Panc1 (cell line): ENCODE measurements at regions not wholly inside any gene's neighbourhood (a gene's known extent, or its start where the extent isn't known, plus 50 kb on each side); places are given as distances from the start of the nearest gene placed in this dataset.

Experiments
- ATAC-seq: fragments of 200-7000 bp; cut with Tn5 transposase; 2 replicates; pipeline ENCODE4 v1.9.1; 2020; ENCODE audit warnings: mild to moderate bottlenecking, moderate library complexity
- BruUV-seq: library from RNA; stranded (reverse); fragments of 400-500 nt; replicated peaks from 2 replicates; lab custom pipeline; 2021; lab: Mats Ljungman, UMichigan
- CTCF ChIA-PET: fragments of 300-600 bp; sonication (Branson Sonifier 250); formaldehyde crosslinking; loops from one replicate; lab custom pipeline; 2022; ENCODE audit warnings: antibody characterized with exemption; lab: Charles Lee
- POLR2A ChIA-PET: fragments of 300-600 bp; sonication (Branson Sonifier 250); formaldehyde crosslinking; loops from one replicate; lab custom pipeline; 2022; ENCODE audit warnings: antibody characterized with exemption; lab: Charles Lee
- DNase-seq: peaks from one replicate; pipeline ENCODE4 v3.0.0-alpha.2; 2010; ENCODE audit warnings: low read depth, low spot score
- H3K27ac ChIP-seq: 2 replicates; pipeline ENCODE4 v1.5.1; 2011; ENCODE audit warnings: mild to moderate bottlenecking, low read length, inconsistent platforms
- H3K27me3 ChIP-seq: fragments of 200-500 bp; sonication (Bioruptor generic); 2 replicates; pipeline ENCODE4 v1.6.0; 2014; ENCODE audit warnings: low read length, inconsistent platforms; ENCODE audit not compliant: control insufficient read depth, insufficient read depth
- H3K36me3 ChIP-seq: fragments of 200-500 bp; sonication (Bioruptor generic); 2 replicates; pipeline ENCODE4 v1.5.1; 2014; ENCODE audit warnings: inconsistent platforms, mild to moderate bottlenecking, low read length, moderate library complexity; ENCODE audit not compliant: control insufficient read depth, insufficient read depth
- H3K4me1 ChIP-seq: 2 replicates; pipeline ENCODE4 v1.5.1; 2011; ENCODE audit warnings: inconsistent platforms, mild to moderate bottlenecking, low read length, moderate library complexity; ENCODE audit not compliant: control insufficient read depth, insufficient read depth
- H3K4me3 ChIP-seq, 2 experiments: 2 replicates each; pipeline ENCODE4 v1.5.1; 2011 to 2012; ENCODE audit warnings: low read depth in 2 of 2, low read length in 2 of 2, mild to moderate bottlenecking in 2 of 2, inconsistent platforms in 1 of 2, moderate library complexity in 1 of 2
- H3K9me3 ChIP-seq: fragments of 200-500 bp; sonication (Bioruptor generic); 2 replicates; pipeline ENCODE4 v1.5.1; 2014; ENCODE audit warnings: low read depth, mild to moderate bottlenecking, inconsistent platforms, low read length, moderate library complexity; ENCODE audit not compliant: control insufficient read depth, insufficient read depth
- CTCF ChIP-seq: fragments of 450-650 bp; IDR thresholded peaks from 2 replicates; pipeline ENCODE4 v1.5.1; 2017; ENCODE audit warnings: mild to moderate bottlenecking
- POLR2AphosphoS5 ChIP-seq: IDR thresholded peaks from 2 replicates; pipeline ENCODE4 v1.6.1; 2012; ENCODE audit warnings: mild to moderate bottlenecking, low read depth, low read length, moderate library complexity
- REST ChIP-seq, 2 experiments: IDR thresholded peaks; 2 replicates each; pipeline ENCODE4 v1.6.1; 2011 to 2012; ENCODE audit warnings: low read depth in 2 of 2, control low read depth in 1 of 2, low read length in 1 of 2, mild to moderate bottlenecking in 1 of 2, moderate library complexity in 1 of 2; ENCODE audit not compliant: insufficient read depth in 1 of 2
- SIN3A ChIP-seq: IDR thresholded peaks from 2 replicates; pipeline ENCODE4 v1.6.1; 2012; ENCODE audit warnings: low read depth, mild to moderate bottlenecking, low read length, moderate library complexity, borderline replicate concordance; ENCODE audit not compliant: insufficient read depth
- TCF7L2 ChIP-seq: IDR thresholded peaks from 2 replicates; pipeline ENCODE4 v1.6.1; 2011; ENCODE audit warnings: mild to moderate bottlenecking, low read depth, low read length, inconsistent platforms
- in situ Hi-C: cut with HindIII; loops from 2 replicates; pipeline ENCODE4 v1.10.0; 2016; ENCODE audit warnings: low sequenced_read_pairs, low pct_unique_long_range_greater_than_20kb
- intact Hi-C: fragments of 100-400 bp; cut with micrococcal nuclease; formaldehyde crosslinking; loops from one replicate; pipeline ENCODE4 v1.10.0; 2022; ENCODE audit not compliant: unreplicated experiment

GRCh38 chr13:99808786-99809185, 162.8 kb downstream of the ZIC5 start:
- no peak for TF ChIP-seq CTCF
- TF ChIP-seq TCF7L2 = no peak
- TF ChIP-seq POLR2AphosphoS5 = no peak
- TF ChIP-seq REST (IDR thresholded peaks at IDR 0.05; ENCODE audit: insufficient read depth in 1 of 2, low read depth in 2 of 2, low read length in 1 of 2) = no peak
- TF ChIP-seq SIN3A = no peak
- in situ Hi-C loops = no loop called here
- no peak overlapping the region for H3K27ac ChIP-seq
- H3K4me1 ChIP-seq = no peaks in the 10 kb centered on the region
- no peak overlapping the region for H3K4me3 ChIP-seq
- no peaks in the 10 kb centered on the region for H3K27me3 ChIP-seq
- intact Hi-C loops = no loop called here
- ATAC-seq (no peak), DNase-seq (no peak)
- no TSS peak for BruUV-seq
- POLR2A ChIA-PET = no interaction called here
- CTCF ChIA-PET = no interaction called here
- no peaks in the 10 kb centered on the region for H3K36me3 ChIP-seq
- H3K9me3 ChIP-seq = no peaks in the 10 kb centered on the region

GRCh38 chr13:99806671-99807070, 164.9 kb downstream of the ZIC5 start:
- Histone ChIP-seq H3K36me3 (no peaks in the 10 kb centered on the region), H3K27ac (no peak overlapping the region), H3K4me3 (no peak overlapping the region), H3K9me3 (no peaks in the 10 kb centered on the region), H3K4me1 (no peaks in the 10 kb centered on the region), H3K27me3 (no peaks in the 10 kb centered on the region)
- intact Hi-C loops (no loop called here), in situ Hi-C loops (no loop called here)
- ChIA-PET POLR2A (no interaction called here), CTCF (no interaction called here)
- ATAC-seq = no peak
- DNase-seq = no peak
- BruUV-seq = no TSS peak
- TF ChIP-seq REST (IDR thresholded peaks at IDR 0.05; ENCODE audit: insufficient read depth in 1 of 2, low read depth in 2 of 2, low read length in 1 of 2) (no peak), SIN3A (no peak), CTCF (no peak), TCF7L2 (no peak), POLR2AphosphoS5 (no peak)
